Ectodermal cell (in vitro differentiated cells): ENCODE measurements at regions not wholly inside any gene's neighbourhood (a gene's known extent, or its start where the extent isn't known, plus 50 kb on each side); places are given as distances from the start of the nearest gene placed in this dataset.
"Not testable (repeated sequence)": the region's sequence is repeated elsewhere in the genome, so short reads cannot be mapped to it uniquely, and the experiment has no call there.

ENCODE experiments used
- H3K27ac ChIP-seq: 2 replicates; pipeline ENCODE4 v1.7.0; 2013; ENCODE audit warnings: mild to moderate bottlenecking, low read depth, low read length; ENCODE audit not compliant: insufficient read depth, poor library complexity, severe bottlenecking
- H3K27me3 ChIP-seq: 2 replicates; pipeline ENCODE4 v1.7.0; 2013; ENCODE audit warnings: mild to moderate bottlenecking, low read length; ENCODE audit not compliant: insufficient read depth, control insufficient read depth, poor library complexity, severe bottlenecking
- H3K36me3 ChIP-seq: one replicate; pipeline ENCODE4 v1.7.0; 2013; ENCODE audit warnings: low read length; ENCODE audit not compliant: control insufficient read depth, insufficient read depth
- H3K4me1 ChIP-seq: one replicate; pipeline ENCODE4 v1.7.0; 2013; ENCODE audit warnings: low read length; ENCODE audit not compliant: control insufficient read depth, insufficient read depth
- H3K4me3 ChIP-seq: 2 replicates; pipeline ENCODE4 v1.7.0; 2013; ENCODE audit warnings: low read depth, low read length, control low read depth; ENCODE audit not compliant: insufficient read depth
- H3K9me3 ChIP-seq: 2 replicates; pipeline ENCODE4 v1.7.0; 2013; ENCODE audit warnings: mild to moderate bottlenecking, low read length, moderate library complexity; ENCODE audit not compliant: control insufficient read depth
- WGBS, 2 experiments: methylation state at CpG; one replicate each; pipeline ENCODE4 v1.1.7; 2013; ENCODE audit warnings: missing lambda C conversion rate in 2 of 2; 5-methylcytosine and 5-hydroxymethylcytosine counted together

- H3K36me3 ChIP-seq: no peaks in the 10 kb centered on the region
- no peaks in the 10 kb centered on the region for H3K9me3 ChIP-seq
- H3K4me1 ChIP-seq: peaks cover 2% of the 10 kb centered on the region
- WGBS, 2 experiments: 81% methylated on average over 24 of the region's 24 CpGs
- no peak overlapping the region for H3K4me3 ChIP-seq
- H3K27ac ChIP-seq: no peak overlapping the region
- peaks cover 10% of the 10 kb centered on the region for H3K27me3 ChIP-seq
Observed at GRCh38 chr7:356691-357462, 66.9 kb downstream of the FOXL3 start.

GRCh38 chr7:357531-358209, 67.7 kb downstream of the FOXL3 start:
- WGBS, 2 experiments: 70 to 72% methylated on average over 12 of the region's 12 CpGs
- H3K27ac ChIP-seq: no peak overlapping the region
- H3K9me3 ChIP-seq: no peaks in the 10 kb centered on the region
- no peak overlapping the region for H3K4me3 ChIP-seq
- peaks cover 10% of the 10 kb centered on the region for H3K27me3 ChIP-seq
- H3K4me1 ChIP-seq: peaks cover 2% of the 10 kb centered on the region
- no peaks in the 10 kb centered on the region for H3K36me3 ChIP-seq

- WGBS, 2 experiments: 86 to 90% methylated on average over 1 of the region's 1 CpG
- no peak overlapping the region for H3K4me3 ChIP-seq
- H3K27ac ChIP-seq: no peak overlapping the region
- no peaks in the 10 kb centered on the region for H3K9me3 ChIP-seq
- peaks cover 2% of the 10 kb centered on the region for H3K4me1 ChIP-seq
- H3K27me3 ChIP-seq: peaks cover 10% of the 10 kb centered on the region
- no peaks in the 10 kb centered on the region for H3K36me3 ChIP-seq
Observed at GRCh38 chr7:358352-358751, 68.4 kb downstream of the FOXL3 start.

GRCh38 chr7:359226-359765, 69.3 kb downstream of the FOXL3 start:
- peaks cover 2% of the 10 kb centered on the region for H3K4me1 ChIP-seq
- no peaks in the 10 kb centered on the region for H3K9me3 ChIP-seq
- H3K36me3 ChIP-seq: no peaks in the 10 kb centered on the region
- 85 to 87% methylated on average over 19 of the region's 19 CpGs for WGBS, 2 experiments
- H3K27ac ChIP-seq: no peak overlapping the region
- peaks cover 10% of the 10 kb centered on the region for H3K27me3 ChIP-seq
- no peak overlapping the region for H3K4me3 ChIP-seq

- H3K4me3 ChIP-seq: no peak overlapping the region
- whole genome bisulfite sequencing, 2 experiments: 80 to 81% methylated on average over 25 of the region's 25 CpGs
- H3K27ac ChIP-seq: no peak overlapping the region
Observed at GRCh38 chr7:359766-360361, 69.9 kb downstream of the FOXL3 start.

GRCh38 chr7:360454-361100, 70.6 kb downstream of the FOXL3 start:
- Histone ChIP-seq H3K27me3 (peaks cover 10% of the 10 kb centered on the region), H3K4me3 (no peak overlapping the region)

More at GRCh38 chr7:359766-360361, 69.9 kb downstream of the FOXL3 start:
- no peaks in the 10 kb centered on the region for H3K9me3 ChIP-seq
- peaks cover 2% of the 10 kb centered on the region for H3K4me1 ChIP-seq
- H3K36me3 ChIP-seq: no peaks in the 10 kb centered on the region
- peaks cover 10% of the 10 kb centered on the region for H3K27me3 ChIP-seq

GRCh38 chr7:361182-361581, 71.2 kb downstream of the FOXL3 start:
- not testable (repeated sequence) for H3K27ac ChIP-seq, H3K4me1 ChIP-seq, H3K4me3 ChIP-seq, H3K9me3 ChIP-seq, H3K36me3 ChIP-seq
- WGBS, 2 experiments: 75 to 82% methylated on average over 16 of the region's 20 CpGs
- H3K27me3 ChIP-seq: peaks cover 10% of the 10 kb centered on the region

More at GRCh38 chr7:360454-361100, 70.6 kb downstream of the FOXL3 start:
- Histone ChIP-seq H3K4me1 (peaks cover 2% of the 10 kb centered on the region), H3K27ac (no peak overlapping the region), H3K9me3 (no peaks in the 10 kb centered on the region), H3K36me3 (no peaks in the 10 kb centered on the region)
- 73 to 79% methylated on average over 38 to 39 of the region's 39 CpGs for WGBS, 2 experiments

- H3K9me3 ChIP-seq: no peaks in the 10 kb centered on the region
- no peak overlapping the region for H3K27ac ChIP-seq
- H3K36me3 ChIP-seq: no peaks in the 10 kb centered on the region
- 85 to 86% methylated on average over 13 of the region's 18 CpGs for WGBS, 2 experiments
- peaks cover 10% of the 10 kb centered on the region for H3K27me3 ChIP-seq
- H3K4me3 ChIP-seq: no peak overlapping the region
- H3K4me1 ChIP-seq: peaks cover 2% of the 10 kb centered on the region
Observed at GRCh38 chr7:361680-362401, 71.9 kb downstream of the FOXL3 start.

GRCh38 chr7:362402-363096, 72.6 kb downstream of the FOXL3 start:
- H3K27ac ChIP-seq: no peak overlapping the region

More at GRCh38 chr7:362402-363096, 72.6 kb downstream of the FOXL3 start:
- Histone ChIP-seq H3K27me3 (peaks cover 10% of the 10 kb centered on the region), H3K4me1 (peaks cover under 1% of the 10 kb centered on the region), H3K36me3 (no peaks in the 10 kb centered on the region), H3K9me3 (no peaks in the 10 kb centered on the region), H3K4me3 (no peak overlapping the region)
- WGBS, 2 experiments: 83 to 87% methylated on average over 23 of the region's 23 CpGs
